NCI-H146 treated with DMSO at 0.1 percent for 48 hours (cell line): ENCODE measurements at regions not wholly inside any gene's neighbourhood (a gene's known extent, or its start where the extent isn't known, plus 50 kb on each side); places are given as distances from the start of the nearest gene placed in this dataset.
"Not testable (repeated sequence)": the region's sequence is repeated elsewhere in the genome, so short reads cannot be mapped to it uniquely, and the experiment has no call there.

Experiments used
- DNase-seq: peaks from one replicate; lab custom pipeline; 2025; ENCODE audit not compliant: unreplicated experiment; lab: John Stamatoyannopoulos, UW

GRCh38 chr2:234802845-234803171 is 149.0 kb upstream of the SH3BP4 start:
- no peak for DNase-seq

GRCh38 chr2:234802071-234802844 is 149.6 kb upstream of the SH3BP4 start:
- DNase-seq = no peak

- no peak for DNase-seq
Measured at GRCh38 chr2:234797566-234798250, 154.1 kb upstream of the SH3BP4 start.

GRCh38 chr2:234796045-234796591 is 155.7 kb upstream of the SH3BP4 start:
- DNase-seq = peak; percentile 25

GRCh38 chr2:234795272-234795920 is 156.4 kb upstream of the SH3BP4 start:
- no peak for DNase-seq

GRCh38 chr2:234794866-234795265 is 157.0 kb upstream of the SH3BP4 start:
- DNase-seq = no peak

- no peak for DNase-seq
Measured at GRCh38 chr2:234793212-234793785, 158.5 kb upstream of the SH3BP4 start.

GRCh38 chr2:234792621-234793022 is 159.2 kb upstream of the SH3BP4 start:
- DNase-seq = peak; percentile 33

GRCh38 chr2:234792096-234792495 is 159.7 kb upstream of the SH3BP4 start:
- DNase-seq = not testable (repeated sequence)

- DNase-seq = no peak
Measured at GRCh38 chr2:234790380-234790779, 161.4 kb upstream of the SH3BP4 start.

- peak; percentile 63 for DNase-seq
Measured at GRCh38 chr2:234789556-234790325, 162.1 kb upstream of the SH3BP4 start.

- DNase-seq = no peak
Measured at GRCh38 chr2:234788841-234789240, 163.0 kb upstream of the SH3BP4 start.

GRCh38 chr2:234788381-234788780 is 163.4 kb upstream of the SH3BP4 start:
- DNase-seq = no peak

- no peak for DNase-seq
Measured at GRCh38 chr2:234787114-234787513, 164.7 kb upstream of the SH3BP4 start.

- DNase-seq = no peak
Measured at GRCh38 chr2:234773764-234774409, 177.9 kb upstream of the SH3BP4 start.

GRCh38 chr2:234773129-234773528 is 178.7 kb upstream of the SH3BP4 start:
- no peak for DNase-seq

- DNase-seq = peak; percentile 51
Measured at GRCh38 chr2:234772733-234773060, 179.1 kb upstream of the SH3BP4 start.

GRCh38 chr2:234771980-234772732 is 179.7 kb upstream of the SH3BP4 start:
- peak; percentile 85 for DNase-seq

GRCh38 chr2:234771176-234771575 is 180.6 kb upstream of the SH3BP4 start:
- DNase-seq = no peak

- no peak for DNase-seq
Measured at GRCh38 chr2:234770715-234771141, 181.1 kb upstream of the SH3BP4 start.
